DMS153 treated with DMSO at 0.1 percent for 48 hours (cell line): ENCODE measurements at regions not wholly inside any gene's neighbourhood (a gene's known extent, or its start where the extent isn't known, plus 50 kb on each side); places are given as distances from the start of the nearest gene placed in this dataset.

Source experiments
- DNase-seq: peaks from one replicate; lab custom pipeline; 2025; ENCODE audit not compliant: unreplicated experiment; lab: John Stamatoyannopoulos, UW

GRCh38 chr13:89845874-89846273 lies 1501.6 kb upstream of the MIR17HG start:
- DNase-seq: no peak

GRCh38 chr13:89846926-89847585 lies 1500.4 kb upstream of the MIR17HG start:
- DNase-seq: no peak

GRCh38 chr13:89852570-89852969 lies 1494.9 kb upstream of the MIR17HG start:
- no peak for DNase-seq

- DNase-seq: no peak
Measured at GRCh38 chr13:89856512-89856911, 1491.0 kb upstream of the MIR17HG start.

GRCh38 chr13:89857502-89857901 lies 1490.0 kb upstream of the MIR17HG start:
- DNase-seq: no peak

- DNase-seq: no peak
Measured at GRCh38 chr13:89862011-89862690, 1485.3 kb upstream of the MIR17HG start.

GRCh38 chr13:89862691-89863036 lies 1484.8 kb upstream of the MIR17HG start:
- DNase-seq: no peak

GRCh38 chr13:89865164-89866064 lies 1482.1 kb upstream of the MIR17HG start:
- no peak for DNase-seq

- DNase-seq: no peak
Measured at GRCh38 chr13:89869312-89869711, 1478.2 kb upstream of the MIR17HG start.

- no peak for DNase-seq
Measured at GRCh38 chr13:89878904-89879303, 1468.6 kb upstream of the MIR17HG start.

GRCh38 chr13:89880201-89880600 lies 1467.3 kb upstream of the MIR17HG start:
- DNase-seq: no peak

- DNase-seq: no peak
Measured at GRCh38 chr13:89883893-89884448, 1463.5 kb upstream of the MIR17HG start.

- no peak for DNase-seq
Measured at GRCh38 chr13:89890806-89891205, 1456.7 kb upstream of the MIR17HG start.

- no peak for DNase-seq
Measured at GRCh38 chr13:89891416-89891815, 1456.1 kb upstream of the MIR17HG start.

- no peak for DNase-seq
Measured at GRCh38 chr13:89897681-89898080, 1449.8 kb upstream of the MIR17HG start.

- peak; percentile 90 for DNase-seq
Measured at GRCh38 chr13:89899302-89900103, 1448.0 kb upstream of the MIR17HG start.

GRCh38 chr13:89900104-89900765 lies 1447.3 kb upstream of the MIR17HG start:
- DNase-seq: peak; percentile 47

GRCh38 chr13:89902223-89902622 lies 1445.3 kb upstream of the MIR17HG start:
- DNase-seq: no peak

- no peak for DNase-seq
Measured at GRCh38 chr13:89903115-89903514, 1444.4 kb upstream of the MIR17HG start.

GRCh38 chr13:89910166-89910565 lies 1437.3 kb upstream of the MIR17HG start:
- DNase-seq: no peak
